Duodenal mucosa (tissue), 2 donors: ENCODE measurements at regions not wholly inside any gene's neighbourhood (a gene's known extent, or its start where the extent isn't known, plus 50 kb on each side); places are given as distances from the start of the nearest gene placed in this dataset.

Experiments used
- H3K27ac ChIP-seq: one replicate; pipeline ENCODE4 v1.7.0; 2013; ENCODE audit warnings: low read depth, low read length
- H3K27me3 ChIP-seq, 2 donors: one replicate each; pipeline ENCODE4 v1.7.0; 2013; ENCODE audit warnings: low read length in 2 of 2, control low read depth in 1 of 2; ENCODE audit not compliant: insufficient read depth in 2 of 2, control insufficient read depth in 1 of 2
- H3K36me3 ChIP-seq, 2 donors: one replicate each; pipeline ENCODE4 v1.7.0; 2013; ENCODE audit warnings: low read length in 2 of 2, control low read depth in 1 of 2; ENCODE audit not compliant: insufficient read depth in 2 of 2, control insufficient read depth in 1 of 2
- H3K4me1 ChIP-seq, 2 donors: one replicate each; pipeline ENCODE4 v1.7.0; 2013; ENCODE audit warnings: low read length in 2 of 2, control low read depth in 1 of 2; ENCODE audit not compliant: insufficient read depth in 2 of 2, control insufficient read depth in 1 of 2
- H3K4me3 ChIP-seq, 2 donors: one replicate each; pipeline ENCODE4 v1.7.0; 2013; ENCODE audit warnings: low read length in 2 of 2, low read depth in 1 of 2
- H3K9ac ChIP-seq, 2 donors: one replicate each; pipeline ENCODE4 v1.7.0; 2013; ENCODE audit warnings: low read length in 2 of 2, low read depth in 1 of 2
- H3K9me3 ChIP-seq, 2 donors: one replicate each; pipeline ENCODE4 v1.7.0; 2013; ENCODE audit warnings: low read length in 2 of 2, control low read depth in 1 of 2; ENCODE audit not compliant: control insufficient read depth in 1 of 2

- Histone ChIP-seq H3K36me3 (no peaks in the 10 kb centered on the region), H3K4me3 (no peak overlapping the region), H3K4me1 (no peaks in the 10 kb centered on the region), H3K27ac (no peak overlapping the region), H3K9me3 (no peaks in the 10 kb centered on the region), H3K27me3 (no peaks in the 10 kb centered on the region), H3K9ac (no peak overlapping the region)
These were observed 383.2 kb upstream of the ADAMTS9 start for GRCh38 chr3:65070968-65071367.

GRCh38 chr3:65060904-65061303 lies 373.1 kb upstream of the ADAMTS9 start:
- H3K27me3 ChIP-seq: no peaks in the 10 kb centered on the region
- H3K9ac ChIP-seq: no peak overlapping the region
- H3K36me3 ChIP-seq: no peaks in the 10 kb centered on the region
- H3K4me1 ChIP-seq: no peaks in the 10 kb centered on the region
- H3K9me3 ChIP-seq: no peaks in the 10 kb centered on the region
- H3K27ac ChIP-seq: no peak overlapping the region
- no peak overlapping the region for H3K4me3 ChIP-seq

GRCh38 chr3:65052101-65052500 lies 364.3 kb upstream of the ADAMTS9 start:
- no peaks in the 10 kb centered on the region for H3K36me3 ChIP-seq
- no peak overlapping the region for H3K27ac ChIP-seq

GRCh38 chr3:65048151-65048550 lies 360.4 kb upstream of the ADAMTS9 start:
- H3K27ac ChIP-seq: no peak overlapping the region
- peaks cover 0 to 8% of the 10 kb centered on the region in 2 donors for H3K9me3 ChIP-seq
- no peak overlapping the region for H3K4me3 ChIP-seq
- H3K9ac ChIP-seq: no peak overlapping the region
- H3K4me1 ChIP-seq: no peaks in the 10 kb centered on the region
- no peaks in the 10 kb centered on the region for H3K27me3 ChIP-seq
- H3K36me3 ChIP-seq: no peaks in the 10 kb centered on the region

More at GRCh38 chr3:65052101-65052500, 364.3 kb upstream of the ADAMTS9 start:
- H3K27me3 ChIP-seq: no peaks in the 10 kb centered on the region
- H3K9me3 ChIP-seq: no peaks in the 10 kb centered on the region
- H3K9ac ChIP-seq: no peak overlapping the region
- no peaks in the 10 kb centered on the region for H3K4me1 ChIP-seq
- no peak overlapping the region for H3K4me3 ChIP-seq

GRCh38 chr3:65045138-65045537 lies 357.3 kb upstream of the ADAMTS9 start:
- H3K9ac ChIP-seq: no peak overlapping the region
- H3K27me3 ChIP-seq: no peaks in the 10 kb centered on the region
- no peaks in the 10 kb centered on the region for H3K36me3 ChIP-seq
- H3K9me3 ChIP-seq: peaks cover 0 to 8% of the 10 kb centered on the region in 2 donors
- H3K4me3 ChIP-seq: no peak overlapping the region
- H3K4me1 ChIP-seq: no peaks in the 10 kb centered on the region
- H3K27ac ChIP-seq: no peak overlapping the region

- no peaks in the 10 kb centered on the region for H3K36me3 ChIP-seq
- no peak overlapping the region for H3K27ac ChIP-seq
- H3K9me3 ChIP-seq: peaks cover 0 to 8% of the 10 kb centered on the region in 2 donors
- H3K9ac ChIP-seq: no peak overlapping the region
- no peaks in the 10 kb centered on the region for H3K4me1 ChIP-seq
- no peak overlapping the region for H3K4me3 ChIP-seq
- H3K27me3 ChIP-seq: no peaks in the 10 kb centered on the region
These were observed 356.6 kb upstream of the ADAMTS9 start for GRCh38 chr3:65044401-65044800.

- H3K4me1 ChIP-seq: no peaks in the 10 kb centered on the region
- no peaks in the 10 kb centered on the region for H3K36me3 ChIP-seq
- H3K27ac ChIP-seq: no peak overlapping the region
- H3K27me3 ChIP-seq: no peaks in the 10 kb centered on the region
- no peak overlapping the region for H3K4me3 ChIP-seq
- H3K9me3 ChIP-seq: peaks cover 0 to 8% of the 10 kb centered on the region in 2 donors
- no peak overlapping the region for H3K9ac ChIP-seq
These were observed 354.9 kb upstream of the ADAMTS9 start for GRCh38 chr3:65042675-65043074.

- Histone ChIP-seq H3K9me3 (no peaks in the 10 kb centered on the region), H3K4me3 (no peak overlapping the region), H3K27me3 (no peaks in the 10 kb centered on the region), H3K27ac (no peak overlapping the region), H3K36me3 (no peaks in the 10 kb centered on the region), H3K4me1 (no peaks in the 10 kb centered on the region), H3K9ac (no peak overlapping the region)
These were observed 352.0 kb upstream of the ADAMTS9 start for GRCh38 chr3:65039754-65040210.

- Histone ChIP-seq H3K36me3 (no peaks in the 10 kb centered on the region), H3K9me3 (no peaks in the 10 kb centered on the region), H3K4me3 (no peak overlapping the region), H3K9ac (no peak overlapping the region), H3K4me1 (no peaks in the 10 kb centered on the region), H3K27ac (no peak overlapping the region), H3K27me3 (no peaks in the 10 kb centered on the region)
These were observed 350.1 kb upstream of the ADAMTS9 start for GRCh38 chr3:65037861-65038260.

- Histone ChIP-seq H3K4me1 (no peaks in the 10 kb centered on the region), H3K36me3 (no peaks in the 10 kb centered on the region), H3K9ac (no peak overlapping the region), H3K27ac (no peak overlapping the region), H3K9me3 (no peaks in the 10 kb centered on the region), H3K4me3 (no peak overlapping the region), H3K27me3 (no peaks in the 10 kb centered on the region)
These were observed 347.4 kb upstream of the ADAMTS9 start for GRCh38 chr3:65035246-65035645.

- no peak overlapping the region for H3K9ac ChIP-seq
- H3K27ac ChIP-seq: no peak overlapping the region
- no peaks in the 10 kb centered on the region for H3K9me3 ChIP-seq
- no peaks in the 10 kb centered on the region for H3K36me3 ChIP-seq
- H3K27me3 ChIP-seq: no peaks in the 10 kb centered on the region
- H3K4me3 ChIP-seq: no peak overlapping the region
- no peaks in the 10 kb centered on the region for H3K4me1 ChIP-seq
These were observed 345.8 kb upstream of the ADAMTS9 start for GRCh38 chr3:65033576-65033975.
